ENCODE measurements at regions not wholly inside any gene's neighbourhood (a gene's known extent, or its start where the extent isn't known, plus 50 kb on each side); places are given as distances from the start of the nearest gene placed in this dataset.
"Not testable (repeated sequence)": the region's sequence is repeated elsewhere in the genome, so short reads cannot be mapped to it uniquely, and the experiment has no call there.

DNA sequence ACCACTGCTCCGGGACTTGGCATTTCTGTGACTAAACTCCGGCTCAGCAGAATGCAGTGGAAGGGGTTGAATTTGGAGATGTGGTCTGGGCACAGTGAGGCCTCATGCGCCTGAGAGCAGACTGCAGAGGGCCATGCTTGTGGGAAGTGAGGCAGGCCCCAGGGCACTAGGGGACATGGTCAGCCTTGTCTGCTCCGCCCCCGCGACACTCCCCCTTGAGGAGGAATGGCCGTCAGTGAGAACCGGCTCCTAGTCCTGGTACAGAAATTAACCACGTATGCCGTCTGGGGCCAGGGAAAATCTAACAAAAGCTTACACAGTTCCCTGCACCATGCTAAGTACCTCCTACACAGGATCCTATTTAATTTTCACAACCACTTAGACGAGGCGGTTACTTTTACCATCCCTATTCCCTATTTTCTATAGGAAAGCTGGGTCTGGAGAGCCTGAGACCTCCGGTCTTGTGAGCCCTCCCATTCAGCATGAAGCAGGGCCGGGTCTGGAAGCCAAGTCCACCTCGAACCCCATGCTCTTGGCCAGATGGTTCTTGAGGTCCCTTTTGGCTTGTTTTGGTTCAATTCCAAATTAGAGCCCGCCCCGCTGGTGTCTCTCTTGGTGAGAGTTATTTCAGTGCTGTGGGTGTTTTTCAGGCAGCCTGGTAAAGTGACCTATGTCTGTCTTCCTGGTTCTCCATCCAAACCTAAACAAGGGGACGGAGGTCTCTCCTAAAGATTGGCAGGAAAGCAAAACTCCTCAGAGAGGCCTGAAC, 87.7 kb upstream of the PITRM1 start:
- ATAC-seq, result no peak
- no peaks in the 10 kb centered on the region for H3K9me3 ChIP-seq
- TF ChIP-seq CTCF (IDR thresholded peaks at IDR 0.05), result no peak
- peaks cover 4% of the 10 kb centered on the region in 2 donors for H3K4me1 ChIP-seq
- intact Hi-C loops (cut with DNase I), result no loop called here
- H3K4me3 ChIP-seq, result no peak overlapping the region
- no peak overlapping the region for H3K27ac ChIP-seq
- no peaks in the 10 kb centered on the region for H3K27me3 ChIP-seq
- H3K36me3 ChIP-seq, result no peaks in the 10 kb centered on the region
- no peak for DNase-seq

GRCh38 chr10:3259499-3259898, 86.9 kb upstream of the PITRM1 start:
- no peak overlapping the region for H3K4me3 ChIP-seq
- TF ChIP-seq CTCF (IDR thresholded peaks at IDR 0.05), result no peak
- H3K36me3 ChIP-seq, result no peaks in the 10 kb centered on the region
- H3K9me3 ChIP-seq, result no peaks in the 10 kb centered on the region
- DNase-seq, result no peak
- intact Hi-C loops (cut with DNase I), result no loop called here
- peaks cover 4% of the 10 kb centered on the region in 2 donors for H3K4me1 ChIP-seq
- no peak overlapping the region for H3K27ac ChIP-seq
- ATAC-seq, result no peak
- no peaks in the 10 kb centered on the region for H3K27me3 ChIP-seq

- DNase-seq, result no peak
- H3K4me3 ChIP-seq, result no peak overlapping the region
- H3K9me3 ChIP-seq, result no peaks in the 10 kb centered on the region
- ATAC-seq, result no peak
- H3K27me3 ChIP-seq, result no peaks in the 10 kb centered on the region
- intact Hi-C loops (cut with DNase I), result no loop called here
- H3K4me1 ChIP-seq, result no peaks in the 10 kb centered on the region
- H3K36me3 ChIP-seq, result no peaks in the 10 kb centered on the region
- H3K27ac ChIP-seq, result no peak overlapping the region
- TF ChIP-seq CTCF (IDR thresholded peaks at IDR 0.05), result no peak
Measured at GRCh38 chr10:3258394-3258793, 85.8 kb upstream of the PITRM1 start.

- ATAC-seq (peak; percentile 21), DNase-seq (no peak)
- TF ChIP-seq CTCF (IDR thresholded peaks at IDR 0.05), result no peak
- Histone ChIP-seq H3K4me1 (no peaks in the 10 kb centered on the region), H3K27me3 (no peaks in the 10 kb centered on the region), H3K9me3 (no peaks in the 10 kb centered on the region), H3K4me3 (no peak overlapping the region), H3K36me3 (no peaks in the 10 kb centered on the region), H3K27ac (no peak overlapping the region)
- intact Hi-C loops (cut with DNase I), result no loop called here
Measured at GRCh38 chr10:3255616-3256015, 83.0 kb upstream of the PITRM1 start.

DNA sequence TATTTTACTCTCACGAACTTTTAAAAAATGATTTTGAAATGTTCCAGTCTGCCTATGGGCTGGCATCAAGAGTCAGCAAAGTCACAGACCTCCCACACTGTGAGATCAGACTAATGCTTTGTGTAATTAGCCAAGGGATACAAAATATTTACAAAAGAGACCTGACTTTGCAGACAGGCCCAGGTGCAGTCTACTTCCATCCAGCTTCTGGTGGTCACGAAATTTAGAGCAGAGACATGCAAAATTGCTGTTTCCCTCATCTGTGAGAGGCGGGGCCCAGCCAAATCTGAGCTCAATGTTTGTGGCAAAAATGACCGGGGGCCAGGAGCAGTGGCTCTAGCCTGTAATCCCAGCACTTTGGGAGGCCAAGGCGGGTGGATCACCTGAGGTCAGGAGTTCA, 82.5 kb upstream of the PITRM1 start:
- no peak overlapping the region for H3K4me3 ChIP-seq
- ATAC-seq, result no peak
- H3K9me3 ChIP-seq, result no peaks in the 10 kb centered on the region
- no peaks in the 10 kb centered on the region for H3K27me3 ChIP-seq
- H3K36me3 ChIP-seq, result no peaks in the 10 kb centered on the region
- H3K4me1 ChIP-seq, result no peaks in the 10 kb centered on the region
- no peak for DNase-seq
- peak overlapping the region in 1 of 2 donors; percentile 24 for H3K27ac ChIP-seq
- TF ChIP-seq CTCF (IDR thresholded peaks at IDR 0.05), result no peak
- intact Hi-C loops (cut with DNase I), result no loop called here

DNA sequence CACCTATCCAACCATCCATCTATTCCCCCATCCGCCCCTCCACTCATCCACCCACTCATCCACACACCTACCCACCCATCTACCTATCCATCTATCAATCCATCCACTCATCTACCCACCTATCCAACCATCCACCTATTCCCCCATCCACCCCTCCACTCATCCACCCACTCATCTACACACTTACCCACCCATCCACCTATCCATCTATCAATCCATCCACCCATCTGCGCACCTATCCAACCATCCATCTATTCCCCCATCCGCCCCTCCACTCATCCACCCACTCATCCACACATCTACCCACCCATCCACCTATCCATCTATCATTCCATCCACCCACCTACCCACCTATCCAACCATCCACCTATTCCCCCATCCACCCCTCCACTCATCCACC, 81.4 kb upstream of the PITRM1 start:
- H3K27me3 ChIP-seq; DNase-seq; H3K9me3 ChIP-seq; H3K27ac ChIP-seq; H3K36me3 ChIP-seq; H3K4me1 ChIP-seq; intact Hi-C loops (cut with DNase I); ATAC-seq; H3K4me3 ChIP-seq: not testable (repeated sequence)
